Activated T-cell treated with anti-CD3 and anti-CD28 coated beads, Interleukin-2, amount 50 U/mL, for 72 hours (primary cell): ENCODE measurements at regions not wholly inside any gene's neighbourhood (a gene's known extent, or its start where the extent isn't known, plus 50 kb on each side); places are given as distances from the start of the nearest gene placed in this dataset.
"Not testable (repeated sequence)": the region's sequence is repeated elsewhere in the genome, so short reads cannot be mapped to it uniquely, and the experiment has no call there.

Experiments
- ATAC-seq, 2 donors: fragments of 150-1000 bp; cut with Tn5 transposase; replicated peaks in 1 of 2; 2 replicates each; pipeline ENCODE4 v1.10.0; 2021; ENCODE audit warnings: moderate library complexity in 2 of 2, mild to moderate bottlenecking in 1 of 2
- DNase-seq, 2 donors: peaks; one replicate each; pipeline ENCODE4 v3.0.0; 2021 to 2022; ENCODE audit warnings: mixed read lengths in 1 of 2
- H3K27ac Mint-ChIP-seq: one replicate; pipeline ENCODE4 v1.8.0; 2022; ENCODE audit warnings: mild to moderate bottlenecking, moderate library complexity, mixed read lengths
- H3K27me3 Mint-ChIP-seq: one replicate; pipeline ENCODE4 v1.8.0; 2022; ENCODE audit warnings: low read depth, mixed read lengths
- H3K36me3 Mint-ChIP-seq, 2 donors: one replicate each; pipeline ENCODE4 v1.8.0; 2022; ENCODE audit warnings: mixed read lengths in 2 of 2, mild to moderate bottlenecking in 1 of 2; ENCODE audit not compliant: insufficient read depth in 2 of 2
- H3K4me1 Mint-ChIP-seq: one replicate; pipeline ENCODE4 v1.8.0; 2022; ENCODE audit warnings: low read depth, mixed read lengths
- H3K4me3 Mint-ChIP-seq, 2 donors: one replicate each; pipeline ENCODE4 v1.8.0; 2022; ENCODE audit warnings: mild to moderate bottlenecking in 2 of 2, mixed read lengths in 2 of 2, moderate library complexity in 2 of 2
- H3K9me3 Mint-ChIP-seq, 2 donors: one replicate each; pipeline ENCODE4 v1.8.0; 2022; ENCODE audit warnings: mixed read lengths in 2 of 2

- no peak for ATAC-seq
- Mint-ChIP-seq H3K27ac (no peak overlapping the region), H3K27me3 (no peaks in the 10 kb centered on the region), H3K9me3 (peaks cover 9% of the 10 kb centered on the region in 2 donors), H3K4me1 (no peaks in the 10 kb centered on the region), H3K36me3 (no peaks in the 10 kb centered on the region), H3K4me3 (no peak overlapping the region)
- DNase-seq, result no peak
Measured at GRCh38 chr11:98674390-98674789, 346.4 kb upstream of the CNTN5 start.

GRCh38 chr11:98679673-98680072 is 341.1 kb upstream of the CNTN5 start:
- H3K27ac Mint-ChIP-seq, result no peak overlapping the region
- peaks cover 2 to 3% of the 10 kb centered on the region in 2 donors for H3K36me3 Mint-ChIP-seq
- H3K4me1 Mint-ChIP-seq, result no peaks in the 10 kb centered on the region
- peaks cover 11 to 14% of the 10 kb centered on the region in 2 donors for H3K9me3 Mint-ChIP-seq
- ATAC-seq, result no peak
- DNase-seq, result no peak
- H3K4me3 Mint-ChIP-seq, result no peak overlapping the region
- no peaks in the 10 kb centered on the region for H3K27me3 Mint-ChIP-seq

GRCh38 chr11:98701541-98701940 is 319.2 kb upstream of the CNTN5 start:
- DNase-seq (no peak), ATAC-seq (no peak)
- no peaks in the 10 kb centered on the region for H3K27me3 Mint-ChIP-seq
- peaks cover 0 to 8% of the 10 kb centered on the region in 2 donors for H3K9me3 Mint-ChIP-seq
- no peak overlapping the region for H3K4me3 Mint-ChIP-seq
- no peaks in the 10 kb centered on the region for H3K4me1 Mint-ChIP-seq
- no peaks in the 10 kb centered on the region for H3K36me3 Mint-ChIP-seq
- no peak overlapping the region for H3K27ac Mint-ChIP-seq

GRCh38 chr11:98703779-98704556 is 316.8 kb upstream of the CNTN5 start:
- no peak overlapping the region for H3K4me3 Mint-ChIP-seq
- no peak for DNase-seq
- ATAC-seq, result no peak
- no peaks in the 10 kb centered on the region for H3K4me1 Mint-ChIP-seq
- H3K27me3 Mint-ChIP-seq, result no peaks in the 10 kb centered on the region
- peaks cover 0 to 8% of the 10 kb centered on the region in 2 donors for H3K9me3 Mint-ChIP-seq
- H3K27ac Mint-ChIP-seq, result no peak overlapping the region
- no peaks in the 10 kb centered on the region for H3K36me3 Mint-ChIP-seq

GRCh38 chr11:98710026-98710425 is 310.7 kb upstream of the CNTN5 start:
- DNase-seq (no peak), ATAC-seq (no peak)
- Mint-ChIP-seq H3K4me3 (no peak overlapping the region), H3K36me3 (peaks cover 0 to 3% of the 10 kb centered on the region in 2 donors), H3K9me3 (peaks cover 9 to 17% of the 10 kb centered on the region in 2 donors), H3K4me1 (no peaks in the 10 kb centered on the region), H3K27ac (no peak overlapping the region), H3K27me3 (no peaks in the 10 kb centered on the region)

- Mint-ChIP-seq H3K27me3 (no peaks in the 10 kb centered on the region), H3K9me3 (peaks cover 12 to 22% of the 10 kb centered on the region in 2 donors), H3K27ac (no peak overlapping the region), H3K36me3 (peaks cover 2 to 3% of the 10 kb centered on the region in 2 donors), H3K4me1 (no peaks in the 10 kb centered on the region), H3K4me3 (no peak overlapping the region)
- DNase-seq (no peak), ATAC-seq (no peak)
Measured at GRCh38 chr11:98710986-98711385, 309.8 kb upstream of the CNTN5 start.

GRCh38 chr11:98720951-98721350 is 299.8 kb upstream of the CNTN5 start:
- H3K4me1 Mint-ChIP-seq, result no peaks in the 10 kb centered on the region
- no peaks in the 10 kb centered on the region for H3K27me3 Mint-ChIP-seq
- no peak overlapping the region for H3K27ac Mint-ChIP-seq
- H3K9me3 Mint-ChIP-seq, result peaks cover 11 to 12% of the 10 kb centered on the region in 2 donors
- no peak for ATAC-seq
- no peak for DNase-seq
- peaks cover 0 to 7% of the 10 kb centered on the region in 2 donors for H3K36me3 Mint-ChIP-seq
- no peak overlapping the region for H3K4me3 Mint-ChIP-seq

GRCh38 chr11:98725471-98725870 is 295.3 kb upstream of the CNTN5 start:
- Mint-ChIP-seq H3K27ac (no peak overlapping the region), H3K36me3 (peaks cover 0 to 3% of the 10 kb centered on the region in 2 donors), H3K27me3 (no peaks in the 10 kb centered on the region), H3K4me1 (no peaks in the 10 kb centered on the region), H3K9me3 (peaks cover 4 to 5% of the 10 kb centered on the region in 2 donors), H3K4me3 (no peak overlapping the region)
- ATAC-seq (no peak), DNase-seq (no peak)

GRCh38 chr11:98728421-98728820 is 292.3 kb upstream of the CNTN5 start:
- no peaks in the 10 kb centered on the region for H3K27me3 Mint-ChIP-seq
- peaks cover 2 to 3% of the 10 kb centered on the region in 2 donors for H3K9me3 Mint-ChIP-seq
- H3K4me1 Mint-ChIP-seq, result no peaks in the 10 kb centered on the region
- no peak overlapping the region for H3K27ac Mint-ChIP-seq
- ATAC-seq (no peak), DNase-seq (no peak)
- H3K4me3 Mint-ChIP-seq, result no peak overlapping the region
- no peaks in the 10 kb centered on the region for H3K36me3 Mint-ChIP-seq

GRCh38 chr11:98729118-98729517 is 291.6 kb upstream of the CNTN5 start:
- no peaks in the 10 kb centered on the region for H3K4me1 Mint-ChIP-seq
- DNase-seq (no peak), ATAC-seq (no peak)
- H3K27ac Mint-ChIP-seq, result no peak overlapping the region
- H3K9me3 Mint-ChIP-seq, result peaks cover 3 to 4% of the 10 kb centered on the region in 2 donors
- H3K36me3 Mint-ChIP-seq, result no peaks in the 10 kb centered on the region
- no peak overlapping the region for H3K4me3 Mint-ChIP-seq
- H3K27me3 Mint-ChIP-seq, result no peaks in the 10 kb centered on the region

GRCh38 chr11:98732947-98733346 is 287.8 kb upstream of the CNTN5 start:
- Mint-ChIP-seq H3K4me3 (no peak overlapping the region), H3K27me3 (no peaks in the 10 kb centered on the region), H3K4me1 (no peaks in the 10 kb centered on the region), H3K36me3 (no peaks in the 10 kb centered on the region), H3K9me3 (peaks cover 4 to 6% of the 10 kb centered on the region in 2 donors), H3K27ac (no peak overlapping the region)
- ATAC-seq (no peak), DNase-seq (no peak)

GRCh38 chr11:98733378-98733777 is 287.4 kb upstream of the CNTN5 start:
- H3K27ac Mint-ChIP-seq, result not testable (repeated sequence)

GRCh38 chr11:98734686-98735085 is 286.1 kb upstream of the CNTN5 start:
- Mint-ChIP-seq H3K36me3 (no peaks in the 10 kb centered on the region), H3K4me3 (no peak overlapping the region), H3K4me1 (no peaks in the 10 kb centered on the region), H3K27ac (no peak overlapping the region), H3K9me3 (peaks cover 4 to 6% of the 10 kb centered on the region in 2 donors), H3K27me3 (no peaks in the 10 kb centered on the region)
- ATAC-seq, result no peak
- DNase-seq, result no peak

More at GRCh38 chr11:98733378-98733777, 287.4 kb upstream of the CNTN5 start:
- not testable (repeated sequence) for H3K4me3 Mint-ChIP-seq, DNase-seq, H3K4me1 Mint-ChIP-seq, H3K27me3 Mint-ChIP-seq, H3K36me3 Mint-ChIP-seq, H3K9me3 Mint-ChIP-seq, ATAC-seq

GRCh38 chr11:98736833-98737232 is 283.9 kb upstream of the CNTN5 start:
- no peaks in the 10 kb centered on the region for H3K36me3 Mint-ChIP-seq
- no peak for DNase-seq
- H3K27ac Mint-ChIP-seq, result no peak overlapping the region
- ATAC-seq, result no peak
- H3K9me3 Mint-ChIP-seq, result peaks cover 4 to 6% of the 10 kb centered on the region in 2 donors
- H3K27me3 Mint-ChIP-seq, result no peaks in the 10 kb centered on the region
- no peaks in the 10 kb centered on the region for H3K4me1 Mint-ChIP-seq
- no peak overlapping the region for H3K4me3 Mint-ChIP-seq
